K562 (cell line): ENCODE measurements at regions not wholly inside any gene's neighbourhood (a gene's known extent, or its start where the extent isn't known, plus 50 kb on each side); places are given as distances from the start of the nearest gene placed in this dataset.

Experiments used
- ATAC-seq: fragments of 200-7000 bp; cut with Tn5 transposase; 3 replicates; pipeline ENCODE4 v1.9.1; 2020; ENCODE audit warnings: moderate library complexity
- BruUV-seq: library from RNA; stranded (reverse); fragments of 400-500 nt; replicated peaks from 2 replicates; lab custom pipeline; 2021; lab: Mats Ljungman, UMichigan
- CTCF ChIA-PET: fragments of 300-600 bp; formaldehyde crosslinking; extraction: SDS; loops from one replicate; lab custom pipeline; 2021; ENCODE audit warnings: low intra/inter-chr PET ratio; lab: Yijun Ruan, JAX
- POLR2A ChIA-PET: fragments of 300-600, 350-650 bp; sonication (Branson Sonifier 250); formaldehyde crosslinking; extraction: SDS; loops from one replicate; lab custom pipeline; 2021; ENCODE audit warnings: antibody characterized with exemption, inconsistent platforms; lab: Yijun Ruan, JAX
- DNase-seq, 4 experiments: peaks; one replicate each; pipeline versions ENCODE4 v3.0.0 to v3.0.0-alpha.2; 2011 to 2018; ENCODE audit warnings: low spot score in 3 of 4, mixed read lengths in 3 of 4; ENCODE audit errors: extremely low read depth in 1 of 4
- FAIRE-seq: peaks from 2 replicates; lab custom pipeline; 2011; peaks lifted over from hg19 to GRCh38; lab: Jason Lieb, UNC
- H2AFZ ChIP-seq: 2 replicates; pipeline ENCODE4 v1.6.0; 2011; ENCODE audit warnings: low read depth, low read length, control low read depth, inconsistent platforms
- H3K27ac ChIP-seq: fragments of 200-600 bp; 3 replicates; pipeline ENCODE4 v1.8.0; 2011; ENCODE audit warnings: low read depth, mild to moderate bottlenecking, control low read depth, inconsistent platforms, low read length, moderate library complexity, mixed read lengths; ENCODE audit errors: extremely low read depth
- H3K27me3 ChIP-seq, 2 experiments: fragments of 300-600 bp in 1 of 2; 2 replicates in 1 of 2; 3 replicates in 1 of 2; pipeline versions ENCODE4 v1.6.0 to v1.8.0; 2011; ENCODE audit warnings: inconsistent platforms in 2 of 2, low read length in 2 of 2, mild to moderate bottlenecking in 1 of 2, mixed read lengths in 1 of 2, moderate library complexity in 1 of 2; ENCODE audit not compliant: control insufficient read depth in 2 of 2, insufficient read depth in 2 of 2
- H3K36me3 ChIP-seq: fragments of 300-600 bp; 3 replicates; pipeline ENCODE4 v1.8.0; 2011; ENCODE audit warnings: mild to moderate bottlenecking, low read length, inconsistent platforms; ENCODE audit not compliant: control insufficient read depth, insufficient read depth
- H3K4me1 ChIP-seq, 2 experiments: fragments of 200-600 bp in 1 of 2; replicated peaks in 1 of 2; 2 replicates in 1 of 2; 3 replicates in 1 of 2; pipeline versions ENCODE4 v1.5.1 to v1.8.0; 2011; ENCODE audit warnings: inconsistent platforms in 2 of 2, low read length in 2 of 2, mild to moderate bottlenecking in 1 of 2, mixed read lengths in 1 of 2, moderate library complexity in 1 of 2; ENCODE audit not compliant: control insufficient read depth in 2 of 2, insufficient read depth in 2 of 2
- H3K4me2 ChIP-seq: 2 replicates; pipeline ENCODE4 v1.6.1; 2011; ENCODE audit warnings: low read length, control low read depth, inconsistent platforms, mixed read lengths; ENCODE audit not compliant: insufficient read depth
- H3K4me3 ChIP-seq: fragments of 200-600 bp; sonication (generic), shearing (Covaris generic); 2 replicates; pipeline ENCODE4 v1.5.1; 2016; ENCODE audit warnings: control low read depth, inconsistent platforms
- H3K79me2 ChIP-seq: fragments of 200-600 bp; 3 replicates; pipeline ENCODE4 v1.8.0; 2011; ENCODE audit warnings: low read length, inconsistent platforms; ENCODE audit not compliant: control insufficient read depth, insufficient read depth
- H3K9ac ChIP-seq, 2 experiments: 2 replicates each; pipeline versions ENCODE4 v1.6.0 to v1.6.1; 2011; ENCODE audit warnings: low read depth in 2 of 2, low read length in 2 of 2, control low read depth in 1 of 2, inconsistent platforms in 1 of 2, mild to moderate bottlenecking in 1 of 2, mixed read lengths in 1 of 2; ENCODE audit not compliant: insufficient read depth in 1 of 2
- H3K9me1 ChIP-seq: one replicate; pipeline ENCODE4 v1.6.0; 2011; ENCODE audit warnings: inconsistent platforms, mild to moderate bottlenecking, low read length, moderate library complexity; ENCODE audit not compliant: control insufficient read depth, insufficient read depth
- H3K9me3 ChIP-seq: replicated peaks from 2 replicates; pipeline ENCODE4 v1.5.1; 2011; ENCODE audit warnings: low read depth, low read length, inconsistent platforms; ENCODE audit not compliant: control insufficient read depth, insufficient read depth
- H4K20me1 ChIP-seq: replicated peaks from 2 replicates; pipeline ENCODE4 v1.6.1; 2011; ENCODE audit warnings: low read length, inconsistent platforms, mixed read lengths; ENCODE audit not compliant: control insufficient read depth, insufficient read depth
- ARHGAP35 ChIP-seq: fragments of 450-650 bp; IDR thresholded peaks from 2 replicates; pipeline ENCODE4 v1.6.1; 2018; ENCODE audit not compliant: partially characterized antibody
- ARID3A ChIP-seq: IDR thresholded peaks from 2 replicates; pipeline ENCODE4 v1.6.1; 2012; ENCODE audit warnings: low read depth, low read length, improper control_type of control experiment, borderline replicate concordance
- ELK3 ChIP-seq: fragments of 450-650 bp; formaldehyde crosslinking; IDR thresholded peaks from 2 replicates; pipeline ENCODE4 v1.4.0; 2020; ENCODE audit warnings: mild to moderate bottlenecking
- FUS ChIP-seq: fragments of 200-400 bp; formaldehyde crosslinking; optimal IDR thresholded peaks from 2 replicates; pipeline ENCODE3; 2017; ENCODE audit warnings: low read depth, low read length
- HIVEP1 ChIP-seq: fragments of 250-450 bp; sonication (Bioruptor Pico); IDR thresholded peaks from 2 replicates; pipeline ENCODE4 v1.4.0; 2020; ENCODE audit warnings: mild to moderate bottlenecking
- ILF3 ChIP-seq: fragments of 450-650 bp; IDR thresholded peaks from 2 replicates; pipeline ENCODE4 v1.6.1; 2018; ENCODE audit warnings: antibody characterized with exemption, mild to moderate bottlenecking, moderate library complexity, borderline replicate concordance
- MCM7 ChIP-seq, 2 experiments: fragments of 450-650 bp; IDR thresholded peaks; 2 replicates each; pipeline ENCODE4 v1.6.1; 2016 to 2018
- NFRKB ChIP-seq: fragments of 450-650 bp; IDR thresholded peaks from 2 replicates; pipeline ENCODE4 v1.6.1; 2016; ENCODE audit warnings: low read depth
- NONO ChIP-seq, 2 experiments: fragments of 200-400 bp in 1 of 2; fragments of 450-650 bp in 1 of 2; formaldehyde crosslinking in 1 of 2; IDR thresholded peaks; 2 replicates each; pipeline ENCODE4 v1.6.1; 2017; ENCODE audit warnings: low read depth in 2 of 2, mild to moderate bottlenecking in 2 of 2, moderate library complexity in 2 of 2, low read length in 1 of 2
- POLR3G ChIP-seq: IDR thresholded peaks from 2 replicates; pipeline ENCODE4 v1.6.1; 2011; ENCODE audit not compliant: insufficient read length, insufficient replicate concordance; ENCODE audit errors: extremely low read depth
- STAT5B ChIP-seq: fragments of 250-450 bp; sonication (Bioruptor Pico); IDR thresholded peaks from 2 replicates; pipeline ENCODE4 v1.8.0; 2021; ENCODE audit warnings: mild to moderate bottlenecking, inconsistent platforms
- ZBTB33 ChIP-seq: sonication (generic); formaldehyde crosslinking; IDR thresholded peaks from 2 replicates; pipeline ENCODE4 v1.8.1; 2023; ENCODE audit warnings: mild to moderate bottlenecking, missing genetic modification reagents
- ZKSCAN3 ChIP-seq: fragments of 250-450 bp; sonication (Bioruptor Pico); IDR thresholded peaks from 2 replicates; pipeline ENCODE4 v1.4.0; 2020
- ZNF347 ChIP-seq: fragments of 450-650 bp; formaldehyde crosslinking; IDR thresholded peaks from 2 replicates; pipeline ENCODE4 v1.4.0; 2020; ENCODE audit warnings: low read depth, mild to moderate bottlenecking, moderate library complexity
- ZNF431 ChIP-seq: sonication (generic); formaldehyde crosslinking; IDR thresholded peaks from 2 replicates; pipeline ENCODE4 v1.8.0; 2022; ENCODE audit warnings: mild to moderate bottlenecking, missing genetic modification reagents
- ZNF707 ChIP-seq: fragments of 250-450 bp; sonication (Bioruptor Pico); conservative IDR thresholded peaks from 2 replicates; pipeline ENCODE4 v1.8.0; 2022; ENCODE audit warnings: inconsistent platforms, mild to moderate bottlenecking, moderate library complexity
- WGBS: fragments of 100-300 bp; shearing (Covaris generic); methylation state at CpG from one replicate; pipeline ENCODE4 v1.1.6; 2016; ENCODE audit warnings: low coverage, mixed read lengths; ENCODE audit not compliant: insufficient coverage; ENCODE audit errors: missing lambda C conversion rate; 5-methylcytosine and 5-hydroxymethylcytosine counted together
- in situ Hi-C: fragments of 300-500 bp; cut with MboI; formaldehyde crosslinking; loops from 4 replicates; pipeline ENCODE4 v1.15.0; 2018; ENCODE audit warnings: inconsistent platforms, mixed read lengths
- intact Hi-C: fragments of 100-400 bp; cut with micrococcal nuclease; formaldehyde crosslinking; loops from 2 replicates; pipeline ENCODE4 v1.14.2; 2022

- FAIRE-seq = no peak
- ChIA-PET CTCF (no interaction called here), POLR2A (no interaction called here)
- TF ChIP-seq STAT5B (CRISPR knock-in tag) (no peak), ARID3A (no peak), ZNF431 (CRISPR knock-in tag) (no peak), ZNF707 (CRISPR knock-in tag) (no peak), POLR3G (no peak), ELK3 (CRISPR knock-in tag) (no peak), ZKSCAN3 (CRISPR knock-in tag) (no peak), ARHGAP35 (no peak), FUS (no peak), ILF3 (no peak), HIVEP1 (CRISPR knock-in tag) (no peak), ZNF347 (CRISPR knock-in tag) (no peak), NONO (IDR thresholded peaks at IDR 0.05; ENCODE audit: low read depth in 2 of 2, low read length in 1 of 2) (no peak), ZBTB33 (CRISPR knock-in tag) (no peak), MCM7 (IDR thresholded peaks at IDR 0.05) (no peak), NFRKB (no peak)
These were observed 234.4 kb upstream of the FIGN start for GRCh38 chr2:163970058-163970813.

More at GRCh38 chr2:163970058-163970813, 234.4 kb upstream of the FIGN start:
- Histone ChIP-seq H3K4me2 (no peak overlapping the region), H3K36me3 (no peaks in the 10 kb centered on the region), H3K9me3 (0 out of 2 replicates have a peak, but pooled peaks cover 4% of the 10 kb centered on the region), H3K4me3 (no peak overlapping the region), H4K20me1 (no peaks in the 10 kb centered on the region), H2AFZ (no peak overlapping the region), H3K27me3 (no peaks in the 10 kb centered on the region), H3K79me2 (no peaks in the 10 kb centered on the region), H3K9ac (no peak overlapping the region), H3K4me1 (no peaks in the 10 kb centered on the region), H3K9me1 (no peaks in the 10 kb centered on the region), H3K27ac (no peak overlapping the region)
- DNase-seq (no peak), ATAC-seq (no peak)
- no TSS peak for BruUV-seq
- WGBS = 0% methylated on average over 4 of the region's 4 CpGs
- in situ Hi-C loops = no loop called here
- intact Hi-C loops = no loop called here
